ENCODE measurements at regions not wholly inside any gene's neighbourhood (a gene's known extent, or its start where the extent isn't known, plus 50 kb on each side); places are given as distances from the start of the nearest gene placed in this dataset.
A peak's percentile ranks its signal among the peaks of the same experiment; 100 is the strongest.

DNA sequence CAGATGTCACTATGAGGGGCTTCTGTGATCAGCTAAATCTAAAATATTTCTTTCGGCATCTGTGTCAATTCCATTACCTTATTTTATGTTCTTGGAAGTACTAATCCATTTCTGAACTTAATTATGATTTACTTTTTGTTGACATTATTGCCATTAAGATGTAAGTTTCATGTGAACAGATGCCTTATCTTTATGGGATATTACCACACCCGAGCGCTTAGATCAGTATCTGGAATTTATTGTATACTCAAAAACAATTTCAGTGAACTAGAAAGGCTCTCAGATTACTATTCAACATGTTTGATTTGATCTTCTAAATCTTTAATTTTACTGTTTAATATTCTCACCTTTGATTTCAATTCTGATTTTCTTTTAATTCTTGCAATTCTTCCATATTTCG, 567.7 kb upstream of the TLE4 start:
- TF ChIP-seq, protein P1, sequence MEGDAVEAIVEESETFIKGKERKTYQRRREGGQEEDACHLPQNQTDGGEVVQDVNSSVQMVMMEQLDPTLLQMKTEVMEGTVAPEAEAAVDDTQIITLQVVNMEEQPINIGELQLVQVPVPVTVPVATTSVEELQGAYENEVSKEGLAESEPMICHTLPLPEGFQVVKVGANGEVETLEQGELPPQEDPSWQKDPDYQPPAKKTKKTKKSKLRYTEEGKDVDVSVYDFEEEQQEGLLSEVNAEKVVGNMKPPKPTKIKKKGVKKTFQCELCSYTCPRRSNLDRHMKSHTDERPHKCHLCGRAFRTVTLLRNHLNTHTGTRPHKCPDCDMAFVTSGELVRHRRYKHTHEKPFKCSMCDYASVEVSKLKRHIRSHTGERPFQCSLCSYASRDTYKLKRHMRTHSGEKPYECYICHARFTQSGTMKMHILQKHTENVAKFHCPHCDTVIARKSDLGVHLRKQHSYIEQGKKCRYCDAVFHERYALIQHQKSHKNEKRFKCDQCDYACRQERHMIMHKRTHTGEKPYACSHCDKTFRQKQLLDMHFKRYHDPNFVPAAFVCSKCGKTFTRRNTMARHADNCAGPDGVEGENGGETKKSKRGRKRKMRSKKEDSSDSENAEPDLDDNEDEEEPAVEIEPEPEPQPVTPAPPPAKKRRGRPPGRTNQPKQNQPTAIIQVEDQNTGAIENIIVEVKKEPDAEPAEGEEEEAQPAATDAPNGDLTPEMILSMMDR (IDR thresholded peaks at IDR 0.05; ENCODE audit: low read length, missing control alignments) = no peak
- DNase-seq (ENCODE audit: low read depth) = no peak
- no peak overlapping the region for H3K4me3 ChIP-seq (replicated peaks; ENCODE audit: low read depth, low read length)

DNA sequence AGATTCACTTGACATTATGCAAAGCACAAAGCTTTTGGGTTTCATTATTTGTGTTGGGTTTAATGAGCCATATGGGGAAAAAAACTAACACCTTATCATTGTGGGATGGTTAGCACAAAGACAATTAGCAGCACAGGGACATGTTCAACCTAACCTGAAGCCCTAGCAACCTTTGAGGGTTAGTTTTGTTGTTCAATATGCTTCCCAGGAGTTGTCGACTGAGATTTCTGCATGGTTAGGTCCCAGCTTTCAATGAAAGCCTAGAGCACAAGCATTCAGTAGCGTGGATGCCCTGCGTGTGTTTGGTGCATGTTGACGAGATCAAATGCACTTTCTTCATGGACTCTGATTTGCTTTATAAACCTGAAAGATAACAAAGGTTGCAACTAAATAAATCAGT, 565.2 kb upstream of the TLE4 start:
- TF ChIP-seq, protein P1 (IDR thresholded peaks at IDR 0.05; ENCODE audit: low read length, missing control alignments) = no peak

DNA sequence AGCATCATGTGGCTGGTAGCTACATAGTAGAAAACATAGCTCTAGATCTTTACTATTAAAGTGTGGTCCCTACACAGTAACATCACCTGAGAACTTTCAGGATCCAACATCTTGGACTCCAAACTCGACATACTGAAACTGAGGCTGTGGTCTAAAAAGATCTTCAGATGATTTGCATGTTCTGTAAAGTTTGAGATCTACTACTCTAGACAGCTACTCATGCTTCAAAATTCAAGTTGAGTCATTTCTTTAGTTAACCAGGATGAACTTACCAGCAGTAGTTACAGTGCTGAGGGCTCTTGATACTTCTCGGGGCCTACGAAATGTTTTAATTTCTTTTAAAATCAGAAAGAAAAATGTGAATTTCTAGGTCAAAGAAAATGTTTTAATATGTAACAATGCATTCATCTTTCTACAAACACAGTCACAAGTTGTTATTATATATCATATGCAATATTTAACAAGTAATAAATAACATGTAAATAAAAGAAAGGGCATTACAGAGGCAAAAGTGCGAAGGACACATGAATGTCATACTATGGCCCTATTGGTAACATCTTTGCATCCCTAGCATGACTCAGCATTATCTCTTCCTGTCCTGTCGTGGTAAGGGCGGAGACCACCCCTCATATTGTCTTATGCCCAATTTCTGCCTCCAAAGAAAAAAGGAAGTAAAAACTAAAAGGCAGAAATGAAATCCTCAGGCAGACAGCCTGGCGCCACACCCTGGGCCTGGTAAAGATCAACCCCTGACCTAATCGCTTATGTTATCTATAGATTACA, 563.9 kb upstream of the TLE4 start:
- DNase-seq (ENCODE audit: low read depth) = no peak

More for the DNA sequence above, 565.2 kb upstream of the TLE4 start:
- DNase-seq (ENCODE audit: low read depth) = no peak
- no peak overlapping the region for H3K4me3 ChIP-seq (replicated peaks; ENCODE audit: low read depth, low read length)

DNA sequence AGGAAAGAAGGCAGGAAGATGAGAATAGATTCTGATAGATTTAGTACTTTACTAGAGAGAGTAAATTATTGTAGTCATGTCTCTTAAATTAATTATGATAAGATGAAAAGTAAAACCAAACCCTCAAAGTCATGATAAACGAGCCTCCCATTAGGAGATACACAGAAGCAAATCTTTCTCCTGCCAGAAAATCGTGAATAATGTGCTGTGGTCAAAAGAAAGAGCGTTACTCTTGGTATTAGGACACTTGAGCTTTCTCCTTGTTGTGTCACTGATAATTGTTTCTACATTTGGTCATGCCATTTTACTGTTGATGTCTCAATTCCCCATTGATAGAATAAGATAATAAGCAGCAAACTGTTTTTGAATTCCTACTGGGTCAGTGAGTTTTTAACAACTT, 562.8 kb upstream of the TLE4 start:
- no peak overlapping the region for H3K4me3 ChIP-seq (replicated peaks; ENCODE audit: low read depth, low read length)
- TF ChIP-seq, protein P1 (IDR thresholded peaks at IDR 0.05; ENCODE audit: low read length, missing control alignments) = no peak
- no peak for DNase-seq (ENCODE audit: low read depth)

More for the DNA sequence above, 563.9 kb upstream of the TLE4 start:
- H3K4me3 ChIP-seq (replicated peaks; ENCODE audit: low read depth, low read length) = no peak overlapping the region
- TF ChIP-seq, protein P1 (IDR thresholded peaks at IDR 0.05; ENCODE audit: low read length, missing control alignments) = no peak

DNA sequence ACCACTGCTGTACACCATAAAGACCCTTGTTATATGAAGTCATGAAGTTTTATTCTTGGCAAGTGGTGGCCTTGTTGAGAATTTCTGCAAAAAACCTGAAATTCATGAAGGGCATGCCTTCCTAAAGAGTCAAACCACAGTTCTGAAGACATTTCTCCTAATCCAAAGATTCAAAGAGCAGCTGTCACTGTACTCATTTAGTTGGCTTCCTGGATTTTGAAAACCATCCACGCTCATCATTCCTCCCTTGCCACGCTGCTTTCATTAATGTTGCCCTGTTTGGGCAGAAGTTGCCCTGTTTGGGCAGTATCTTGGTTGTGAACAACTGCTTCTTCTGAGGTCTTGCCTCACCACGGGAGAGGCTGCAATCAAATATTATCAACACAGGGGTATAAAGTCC, 560.3 kb upstream of the TLE4 start:
- no peak for DNase-seq (ENCODE audit: low read depth)
- TF ChIP-seq, protein P1 (IDR thresholded peaks at IDR 0.05; ENCODE audit: low read length, missing control alignments) = no peak
- H3K4me3 ChIP-seq (replicated peaks; ENCODE audit: low read depth, low read length) = no peak overlapping the region

GRCh38 chr9:79012561-79012960, 559.2 kb upstream of the TLE4 start:
- TF ChIP-seq, protein P1 (IDR thresholded peaks at IDR 0.05; ENCODE audit: low read length, missing control alignments) = no peak
- no peak overlapping the region for H3K4me3 ChIP-seq (replicated peaks; ENCODE audit: low read depth, low read length)
- DNase-seq (ENCODE audit: low read depth) = peak; percentile 35

Data from fibroblast of pulmonary artery (primary cell).